Stimulated activated CD4-positive, alpha-beta T cell treated with anti-CD3 and anti-CD28 coated beads, Interleukin-2, amount 100 ng/mL, for 48 hours (primary cell): ENCODE measurements at regions not wholly inside any gene's neighbourhood (a gene's known extent, or its start where the extent isn't known, plus 50 kb on each side); places are given as distances from the start of the nearest gene placed in this dataset.
"Not testable (repeated sequence)": the region's sequence is repeated elsewhere in the genome, so short reads cannot be mapped to it uniquely, and the experiment has no call there.

Experiments used
- DNase-seq, 2 donors: peaks; one replicate each; pipeline ENCODE4 v3.0.0-alpha.2; 2020

GRCh38 chr3:104043001-104043543 is 1323.6 kb upstream of the ALCAM start:
- not testable (repeated sequence) for DNase-seq

GRCh38 chr3:104044002-104044401 is 1322.7 kb upstream of the ALCAM start:
- DNase-seq, result no peak

- no peak for DNase-seq
Measured at GRCh38 chr3:104066658-104067057, 1300.1 kb upstream of the ALCAM start.

- no peak for DNase-seq
Measured at GRCh38 chr3:104069114-104069513, 1297.6 kb upstream of the ALCAM start.

GRCh38 chr3:104070906-104071305 is 1295.8 kb upstream of the ALCAM start:
- no peak for DNase-seq

GRCh38 chr3:104080088-104080626 is 1286.6 kb upstream of the ALCAM start:
- DNase-seq, result no peak

GRCh38 chr3:104088738-104089137 is 1278.0 kb upstream of the ALCAM start:
- DNase-seq, result no peak

- not testable (repeated sequence) for DNase-seq
Measured at GRCh38 chr3:104089987-104090386, 1276.7 kb upstream of the ALCAM start.

- no peak for DNase-seq
Measured at GRCh38 chr3:104101736-104102135, 1265.0 kb upstream of the ALCAM start.

- DNase-seq, result no peak
Measured at GRCh38 chr3:104102386-104102785, 1264.3 kb upstream of the ALCAM start.

GRCh38 chr3:104106276-104106675 is 1260.4 kb upstream of the ALCAM start:
- no peak for DNase-seq

GRCh38 chr3:104108522-104108921 is 1258.2 kb upstream of the ALCAM start:
- no peak for DNase-seq

GRCh38 chr3:104126463-104126862 is 1240.2 kb upstream of the ALCAM start:
- no peak for DNase-seq

- DNase-seq, result no peak
Measured at GRCh38 chr3:104126864-104127553, 1239.7 kb upstream of the ALCAM start.

- no peak for DNase-seq
Measured at GRCh38 chr3:104127830-104128229, 1238.9 kb upstream of the ALCAM start.

GRCh38 chr3:104132566-104133403 is 1233.9 kb upstream of the ALCAM start:
- DNase-seq, result no peak

- no peak for DNase-seq
Measured at GRCh38 chr3:104133630-104134029, 1233.1 kb upstream of the ALCAM start.

- DNase-seq, result no peak
Measured at GRCh38 chr3:104137116-104137515, 1229.6 kb upstream of the ALCAM start.

GRCh38 chr3:104145164-104145563 is 1221.5 kb upstream of the ALCAM start:
- no peak for DNase-seq

- no peak for DNase-seq
Measured at GRCh38 chr3:104149154-104149553, 1217.6 kb upstream of the ALCAM start.

- no peak for DNase-seq
Measured at GRCh38 chr3:104150724-104151123, 1216.0 kb upstream of the ALCAM start.

GRCh38 chr3:104154896-104155295 is 1211.8 kb upstream of the ALCAM start:
- DNase-seq, result no peak

- DNase-seq, result no peak
Measured at GRCh38 chr3:104165866-104166265, 1200.8 kb upstream of the ALCAM start.

GRCh38 chr3:104168386-104168785 is 1198.3 kb upstream of the ALCAM start:
- DNase-seq, result no peak
